ENCODE measurements at regions not wholly inside any gene's neighbourhood (a gene's known extent, or its start where the extent isn't known, plus 50 kb on each side); places are given as distances from the start of the nearest gene placed in this dataset.

- no peaks in the 10 kb centered on the region for H3K27me3 Mint-ChIP-seq (ENCODE audit: low read depth, unreplicated experiment)
- H3K4me3 Mint-ChIP-seq (ENCODE audit: unreplicated experiment), result no peak overlapping the region
- H3K36me3 Mint-ChIP-seq (ENCODE audit: low read depth, unreplicated experiment), result peaks cover 10% of the 10 kb centered on the region
- Histone ChIP-seq H3K36me3 (ENCODE audit: insufficient read depth, low read length) (peaks cover 12% of the 10 kb centered on the region), H3K4me1 (ENCODE audit: insufficient read depth, low read length) (peaks cover 26% of the 10 kb centered on the region), H3K9ac (ENCODE audit: low read length) (no peak overlapping the region), H3K27me3 (ENCODE audit: insufficient read depth, low read length) (no peaks in the 10 kb centered on the region), H3K4me2 (ENCODE audit: low read length) (no peak overlapping the region), H3K79me2 (ENCODE audit: insufficient read depth, low read length) (peaks cover 85% of the 10 kb centered on the region), H4K20me1 (ENCODE audit: insufficient read depth, low read length) (no peaks in the 10 kb centered on the region), H3K9me3 (ENCODE audit: insufficient read depth, low read depth, low read length) (peaks cover 15% of the 10 kb centered on the region), H2AFZ (ENCODE audit: low read depth, low read length) (no peak overlapping the region), H3K27ac (ENCODE audit: low read depth, low read length) (peak overlapping the region; percentile 74), H3K4me3 (ENCODE audit: insufficient read depth, low read depth, low read length) (no peak overlapping the region)
- TF ChIP-seq EZH2 (IDR thresholded peaks at IDR 0.05; ENCODE audit: insufficient read depth, low read length), result no peak
- no peak for TF ChIP-seq CTCF (IDR thresholded peaks at IDR 0.05; ENCODE audit: insufficient read depth, low read depth, low read length)
- peaks cover 17% of the 10 kb centered on the region for H3K9me3 Mint-ChIP-seq (ENCODE audit: unreplicated experiment)
- peak overlapping the region; percentile 50 for H3K27ac Mint-ChIP-seq (ENCODE audit: unreplicated experiment)
- DNase-seq (ENCODE audit: low read depth) (peak; percentile 98), FAIRE-seq (peak; percentile 93)
- H3K4me1 Mint-ChIP-seq (ENCODE audit: low read depth, unreplicated experiment), result peaks cover 35% of the 10 kb centered on the region
These were observed 70.5 kb upstream of the BLID start for GRCh38 chr11:122186439-122187080.

DNA sequence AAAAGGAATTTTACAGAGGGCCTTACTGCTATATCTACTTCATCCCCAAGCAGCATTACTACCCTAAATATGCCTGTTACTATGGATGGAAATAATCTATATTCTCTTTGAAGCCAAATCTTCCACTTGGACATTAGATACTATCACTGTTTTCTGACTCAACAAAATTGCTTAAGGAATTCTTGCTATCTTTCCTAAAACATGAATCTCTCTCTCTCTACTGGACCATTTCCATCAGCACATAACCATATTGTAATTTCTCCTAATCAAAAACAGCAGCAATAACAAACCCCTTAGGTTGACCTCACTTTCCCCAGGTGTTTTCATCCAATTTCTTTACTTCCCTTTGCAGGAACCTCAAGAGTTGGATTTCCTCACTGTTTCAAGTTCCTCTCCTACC is 67.9 kb upstream of the BLID start:
- Mint-ChIP-seq H3K4me3 (ENCODE audit: unreplicated experiment) (no peak overlapping the region), H3K36me3 (ENCODE audit: low read depth, unreplicated experiment) (peaks cover 10% of the 10 kb centered on the region), H3K27ac (ENCODE audit: unreplicated experiment) (no peak overlapping the region), H3K27me3 (ENCODE audit: low read depth, unreplicated experiment) (no peaks in the 10 kb centered on the region), H3K4me1 (ENCODE audit: low read depth, unreplicated experiment) (peaks cover 31% of the 10 kb centered on the region), H3K9me3 (ENCODE audit: unreplicated experiment) (peaks cover 17% of the 10 kb centered on the region)
- no peak overlapping the region for H3K4me3 ChIP-seq (ENCODE audit: insufficient read depth, low read depth, low read length)
- H3K4me2 ChIP-seq (ENCODE audit: low read length), result no peak overlapping the region
- TF ChIP-seq EZH2 (IDR thresholded peaks at IDR 0.05; ENCODE audit: insufficient read depth, low read length) (no peak), CTCF (IDR thresholded peaks at IDR 0.05; ENCODE audit: insufficient read depth, low read depth, low read length) (no peak)
- peaks cover 12% of the 10 kb centered on the region for H3K36me3 ChIP-seq (ENCODE audit: insufficient read depth, low read length)
- no peak overlapping the region for H3K27ac ChIP-seq (ENCODE audit: low read depth, low read length)
- H3K9me3 ChIP-seq (ENCODE audit: insufficient read depth, low read depth, low read length), result peaks cover 15% of the 10 kb centered on the region
- no peak overlapping the region for H2AFZ ChIP-seq (ENCODE audit: low read depth, low read length)
- DNase-seq (ENCODE audit: low read depth), result no peak
- peaks cover 90% of the 10 kb centered on the region for H3K79me2 ChIP-seq (ENCODE audit: insufficient read depth, low read length)
- no peak overlapping the region for H3K9ac ChIP-seq (ENCODE audit: low read length)
- FAIRE-seq, result peak; percentile 60
- H3K4me1 ChIP-seq (ENCODE audit: insufficient read depth, low read length), result peaks cover 26% of the 10 kb centered on the region
- H4K20me1 ChIP-seq (ENCODE audit: insufficient read depth, low read length), result no peaks in the 10 kb centered on the region
- no peaks in the 10 kb centered on the region for H3K27me3 ChIP-seq (ENCODE audit: insufficient read depth, low read length)

- H3K9me3 Mint-ChIP-seq (ENCODE audit: unreplicated experiment), result peaks cover 17% of the 10 kb centered on the region
- H3K27me3 ChIP-seq (ENCODE audit: insufficient read depth, low read length), result no peaks in the 10 kb centered on the region
- peak overlapping the region; percentile 97 for H3K27ac ChIP-seq (ENCODE audit: low read depth, low read length)
- peaks cover 3% of the 10 kb centered on the region for H4K20me1 ChIP-seq (ENCODE audit: insufficient read depth, low read length)
- H3K4me2 ChIP-seq (ENCODE audit: low read length), result no peak overlapping the region
- H3K36me3 Mint-ChIP-seq (ENCODE audit: low read depth, unreplicated experiment), result peaks cover 11% of the 10 kb centered on the region
- FAIRE-seq (peak; percentile 62), DNase-seq (ENCODE audit: low read depth) (no peak)
- no peak overlapping the region for H3K4me3 ChIP-seq (ENCODE audit: insufficient read depth, low read depth, low read length)
- peak overlapping the region; percentile 85 for H3K27ac Mint-ChIP-seq (ENCODE audit: unreplicated experiment)
- H2AFZ ChIP-seq (ENCODE audit: low read depth, low read length), result no peak overlapping the region
- peaks cover 36% of the 10 kb centered on the region for H3K4me1 Mint-ChIP-seq (ENCODE audit: low read depth, unreplicated experiment)
- H3K9me3 ChIP-seq (ENCODE audit: insufficient read depth, low read depth, low read length), result peaks cover 15% of the 10 kb centered on the region
- peak overlapping the region; percentile 3 for H3K4me3 Mint-ChIP-seq (ENCODE audit: unreplicated experiment)
- H3K27me3 Mint-ChIP-seq (ENCODE audit: low read depth, unreplicated experiment), result no peaks in the 10 kb centered on the region
- H3K36me3 ChIP-seq (ENCODE audit: insufficient read depth, low read length), result peaks cover 19% of the 10 kb centered on the region
- H3K9ac ChIP-seq (ENCODE audit: low read length), result peak overlapping the region; percentile 99
- peaks cover 27% of the 10 kb centered on the region for H3K4me1 ChIP-seq (ENCODE audit: insufficient read depth, low read length)
- peaks cover 95% of the 10 kb centered on the region for H3K79me2 ChIP-seq (ENCODE audit: insufficient read depth, low read length)
- TF ChIP-seq EZH2 (IDR thresholded peaks at IDR 0.05; ENCODE audit: insufficient read depth, low read length), result no peak
- TF ChIP-seq CTCF (IDR thresholded peaks at IDR 0.05; ENCODE audit: insufficient read depth, low read depth, low read length), result no peak
These were observed 65.9 kb upstream of the BLID start for GRCh38 chr11:122181893-122182292.

Data from astrocyte (in vitro differentiated cells and primary cell).